GM21423 (cell line): ENCODE measurements at regions not wholly inside any gene's neighbourhood (a gene's known extent, or its start where the extent isn't known, plus 50 kb on each side); places are given as distances from the start of the nearest gene placed in this dataset.
"Not testable (repeated sequence)": the region's sequence is repeated elsewhere in the genome, so short reads cannot be mapped to it uniquely, and the experiment has no call there.

Experiments used
- ATAC-seq: cut with Tn5 transposase; IDR thresholded peaks from one replicate; pipeline ENCODE4 v1.9.1; 2021; ENCODE audit warnings: mild to moderate bottlenecking, moderate library complexity; ENCODE audit not compliant: unreplicated experiment

DNA sequence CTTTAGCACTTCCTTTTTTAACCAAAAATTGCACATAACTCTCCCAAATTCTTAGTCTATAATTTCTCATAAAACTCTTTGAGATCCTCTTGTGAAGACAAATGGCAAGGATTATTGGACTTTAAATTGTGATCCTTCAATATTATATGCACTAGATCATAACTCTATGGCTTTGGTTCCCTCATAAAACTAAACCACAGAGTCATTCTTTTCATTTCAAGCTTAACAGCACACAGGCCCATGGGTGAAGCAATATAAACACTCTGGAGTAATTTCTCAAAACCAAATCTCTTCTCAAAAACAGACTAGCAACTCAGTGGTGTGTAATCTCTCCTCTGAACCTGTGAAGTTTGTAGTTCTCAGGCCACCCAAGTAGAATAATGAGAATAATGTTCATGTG lies 171.0 kb upstream of the NECTIN3 start:
- ATAC-seq = no peak

- ATAC-seq = no peak
Measured at GRCh38 chr3:110901536-110901935, 170.1 kb upstream of the NECTIN3 start.

DNA sequence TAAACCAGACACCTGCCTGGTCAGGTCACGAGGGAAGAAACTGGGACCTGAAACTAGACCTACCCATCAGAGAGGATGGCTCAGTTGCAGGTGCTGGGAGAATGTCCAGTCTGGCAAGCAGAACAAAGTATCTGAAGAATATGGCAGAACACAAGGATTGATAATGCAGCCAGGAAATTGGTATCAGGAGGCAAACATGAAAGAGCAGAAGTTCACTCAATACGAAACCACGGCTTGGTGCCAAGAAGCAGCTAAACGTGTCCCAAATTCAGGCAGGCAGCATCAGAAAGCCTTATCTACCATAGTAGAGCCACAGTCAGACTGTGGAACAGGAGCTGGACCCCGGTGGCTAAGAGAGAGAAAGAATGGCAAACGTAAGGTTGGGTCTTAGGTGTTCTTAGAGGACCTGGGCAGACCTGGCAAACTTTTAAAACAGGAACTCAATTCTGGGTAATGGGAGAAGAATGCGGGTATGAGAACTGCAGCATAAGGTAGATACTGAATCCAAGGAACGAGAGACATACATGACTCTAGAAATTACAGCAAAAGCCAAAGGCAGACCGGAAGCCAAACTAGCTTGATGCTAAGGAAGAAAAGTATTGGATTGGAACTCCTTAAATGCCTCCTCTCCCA lies 169.0 kb upstream of the NECTIN3 start:
- no peak for ATAC-seq

DNA sequence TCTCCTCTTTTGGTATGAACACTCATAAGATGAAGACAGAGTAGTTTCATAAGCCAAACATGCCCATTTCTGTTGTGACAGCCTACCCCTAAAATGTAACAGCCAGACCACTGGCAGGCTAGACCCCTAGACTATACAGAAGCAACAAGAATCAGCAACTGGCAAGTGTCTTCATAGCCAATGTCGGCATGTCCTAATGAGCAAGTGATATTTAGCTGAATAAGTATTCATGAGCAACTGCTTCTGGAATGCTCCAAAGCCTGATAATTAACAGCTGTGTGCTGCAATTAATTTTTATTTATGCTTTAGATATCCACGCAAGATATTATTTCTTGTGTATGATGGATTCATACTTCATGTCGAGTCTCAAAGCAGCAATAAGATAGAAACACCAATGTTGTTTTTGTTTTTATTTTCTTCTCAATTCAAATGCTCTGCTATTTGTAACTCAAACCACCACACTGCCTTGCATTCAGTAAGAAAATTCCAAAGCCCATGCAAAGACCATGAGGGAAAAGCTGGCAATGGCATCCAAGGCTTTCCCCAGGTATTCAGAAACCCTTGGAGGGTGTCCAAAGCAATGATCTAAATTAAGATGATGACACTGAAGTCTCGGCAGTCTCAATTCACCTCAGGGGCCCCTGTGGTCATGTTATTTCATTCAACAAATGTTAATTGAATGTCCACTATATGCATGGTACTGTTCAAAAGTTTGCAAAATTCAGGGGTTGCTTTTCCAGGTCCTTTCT lies 167.7 kb upstream of the NECTIN3 start:
- ATAC-seq = no peak

- no peak for ATAC-seq
Measured at GRCh38 chr3:110904520-110904890, 167.1 kb upstream of the NECTIN3 start.

DNA sequence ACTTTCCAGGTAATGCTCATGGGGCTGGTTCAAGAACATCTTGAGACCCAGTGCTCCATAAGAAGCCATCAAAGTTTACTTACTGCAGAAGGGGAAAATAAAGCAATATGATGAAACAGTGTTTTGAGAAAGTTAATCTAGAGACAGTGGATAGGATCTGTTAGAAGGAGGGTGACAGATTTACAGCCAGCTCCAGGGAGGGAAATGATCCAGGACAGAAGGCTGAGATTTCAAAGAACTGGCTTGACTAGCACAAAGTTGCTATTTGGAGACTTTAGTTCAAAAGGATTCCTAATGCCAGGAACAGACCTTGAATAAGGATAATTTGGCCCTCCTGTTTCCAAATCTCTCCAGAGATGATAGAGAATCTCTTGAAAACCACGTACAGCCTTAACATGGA lies 166.5 kb upstream of the NECTIN3 start:
- no peak for ATAC-seq

DNA sequence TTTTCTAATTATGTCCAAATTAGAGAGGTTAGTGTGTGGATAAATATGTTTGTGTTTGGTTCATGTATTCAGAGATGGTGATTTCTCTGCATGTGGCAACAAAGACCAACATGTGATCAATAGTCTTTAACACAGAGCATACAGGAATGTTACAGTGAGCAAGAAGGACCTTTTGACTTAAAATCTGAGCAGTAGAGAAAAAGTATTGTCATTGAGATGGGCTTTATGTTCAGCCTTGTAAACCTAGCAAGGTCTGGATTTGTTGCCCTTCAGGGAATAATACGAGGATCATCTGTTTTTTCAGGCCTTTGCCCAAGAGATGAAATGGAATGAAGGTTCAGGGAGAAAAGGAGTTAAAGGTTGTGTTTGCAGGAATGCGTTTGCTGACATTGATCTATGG lies 161.8 kb upstream of the NECTIN3 start:
- ATAC-seq = no peak

DNA sequence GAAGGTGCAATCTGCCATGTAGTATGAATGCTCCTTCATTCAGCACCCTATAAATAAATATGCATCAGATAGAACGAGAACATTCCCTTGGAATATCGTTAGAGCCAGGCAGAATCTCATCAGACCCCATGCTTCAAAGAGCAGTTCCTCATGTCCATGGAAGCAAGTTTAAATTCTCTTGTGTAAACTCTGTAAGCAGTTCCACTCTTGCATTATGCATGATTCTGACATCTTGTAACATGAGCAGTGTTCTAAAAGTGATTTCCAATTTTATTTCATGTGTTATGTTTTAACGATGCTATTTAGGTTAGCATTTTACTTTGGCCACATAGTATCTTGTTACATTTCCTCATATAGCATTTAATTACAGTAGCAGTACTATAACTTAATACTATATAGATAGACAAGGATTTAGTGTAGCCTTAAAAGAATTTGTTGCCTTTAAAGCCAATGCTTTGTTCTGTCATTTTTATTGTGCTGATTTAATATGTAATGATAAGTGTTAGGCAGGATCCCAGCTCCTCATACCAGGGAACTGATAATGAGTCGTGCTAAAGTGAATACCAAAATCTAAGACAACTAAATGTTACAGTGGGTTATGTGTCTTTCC lies 161.2 kb upstream of the NECTIN3 start:
- no peak for ATAC-seq

DNA sequence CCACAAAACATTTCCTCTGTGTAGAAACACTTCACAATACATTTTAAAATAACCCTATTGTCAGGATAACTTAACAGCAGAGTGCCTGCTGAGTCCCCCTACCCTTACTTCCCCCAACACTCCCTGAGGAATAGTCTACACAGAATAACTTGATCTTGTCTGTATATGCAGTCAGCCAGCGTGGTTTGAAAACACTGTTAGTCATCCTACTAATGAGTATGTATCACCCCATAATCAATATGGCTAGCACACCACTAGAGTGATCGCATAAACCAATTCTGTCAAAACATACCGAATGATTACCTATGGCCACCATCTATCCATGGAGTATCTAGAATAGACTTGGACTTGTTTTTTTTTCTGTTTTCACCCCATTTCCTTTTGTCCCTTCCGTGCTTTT lies 152.7 kb upstream of the NECTIN3 start:
- ATAC-seq = no peak

DNA sequence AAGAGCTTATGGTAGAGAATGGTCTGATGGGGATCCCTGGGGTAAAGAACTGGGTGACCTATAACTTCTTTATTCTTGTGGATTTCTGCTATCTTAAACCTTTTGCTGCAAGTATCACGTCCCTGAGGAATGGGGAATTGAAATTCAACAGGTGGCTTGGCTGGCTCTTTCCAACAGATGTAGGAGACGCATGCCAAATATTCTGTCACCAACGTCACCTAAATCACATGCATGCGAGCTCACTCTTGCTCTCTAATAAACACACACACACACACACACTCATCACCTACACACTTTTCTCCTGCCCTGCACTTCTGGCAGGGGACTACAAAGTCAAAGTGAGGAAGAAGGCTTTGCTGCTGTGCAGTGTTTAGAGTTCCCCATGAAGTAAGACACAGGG lies 145.8 kb upstream of the NECTIN3 start:
- ATAC-seq = no peak

DNA sequence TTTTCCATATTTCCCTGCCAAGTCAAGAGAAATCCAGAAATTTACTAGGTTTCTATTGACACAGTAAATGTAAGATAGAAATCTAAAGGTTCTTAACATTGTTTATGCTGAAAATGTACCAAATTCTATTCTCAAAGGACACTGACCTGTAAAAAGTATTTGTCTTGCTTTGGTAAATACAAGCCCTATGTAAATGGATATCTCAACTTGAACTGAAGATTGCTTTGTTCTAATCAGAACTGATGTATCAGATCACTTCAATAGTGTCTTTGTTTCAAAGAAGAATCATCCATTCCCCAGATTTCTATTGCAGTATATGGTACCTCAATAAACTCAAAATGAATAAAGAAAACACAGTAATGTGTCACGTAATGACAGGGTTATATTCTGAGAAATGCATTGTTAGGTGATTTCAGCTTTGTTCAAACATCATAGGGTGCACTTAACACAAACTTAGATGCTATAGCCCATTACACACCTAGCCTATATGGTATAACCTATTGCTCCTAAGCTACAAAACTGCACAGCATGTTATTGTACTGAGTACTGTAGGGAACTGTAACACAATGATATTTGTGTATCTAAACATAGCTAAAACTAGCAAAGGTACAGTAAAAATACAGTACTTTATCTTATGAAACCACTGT lies 143.5 kb upstream of the NECTIN3 start:
- no peak for ATAC-seq

DNA sequence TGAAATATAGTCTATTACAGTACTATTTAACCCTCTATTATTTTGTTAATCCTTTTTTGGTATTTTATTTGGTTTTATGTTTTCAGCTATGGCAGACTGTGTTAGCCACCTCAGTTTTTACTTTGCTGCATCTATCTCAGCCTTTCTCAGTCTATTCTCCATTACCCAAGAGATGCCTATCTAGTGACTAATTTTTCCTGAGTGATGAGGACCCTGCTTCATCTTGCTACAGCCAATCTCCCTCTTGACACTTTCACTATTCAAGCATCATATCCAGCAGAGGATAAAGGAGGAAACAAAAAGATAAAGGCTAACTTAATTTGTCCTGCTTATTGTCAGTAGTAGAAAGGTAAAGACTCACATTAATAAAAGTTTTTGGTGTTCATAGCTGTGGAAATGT lies 141.8 kb upstream of the NECTIN3 start:
- ATAC-seq = no peak

GRCh38 chr3:110932567-110932966 lies 139.0 kb upstream of the NECTIN3 start:
- no peak for ATAC-seq

GRCh38 chr3:110933821-110934426 lies 137.7 kb upstream of the NECTIN3 start:
- no peak for ATAC-seq

DNA sequence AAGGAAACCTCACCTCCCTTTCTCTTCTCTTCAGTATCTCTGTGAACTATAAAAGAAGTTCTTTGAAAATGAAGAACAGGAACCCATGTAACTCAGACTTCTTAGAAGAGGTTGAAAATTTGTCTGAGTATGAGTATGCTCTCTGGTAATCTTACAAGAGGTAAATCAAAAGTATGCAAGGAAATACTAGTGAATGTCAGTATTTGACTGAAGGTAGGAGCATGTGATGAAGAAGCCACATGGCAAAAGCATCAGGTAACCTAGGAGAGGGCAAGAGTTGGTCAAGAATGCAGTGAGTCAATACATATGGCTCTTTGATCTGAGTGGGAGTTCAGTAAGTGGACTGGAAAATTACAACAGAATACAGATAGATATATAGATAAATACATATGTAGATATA lies 133.0 kb upstream of the NECTIN3 start:
- no peak for ATAC-seq

DNA sequence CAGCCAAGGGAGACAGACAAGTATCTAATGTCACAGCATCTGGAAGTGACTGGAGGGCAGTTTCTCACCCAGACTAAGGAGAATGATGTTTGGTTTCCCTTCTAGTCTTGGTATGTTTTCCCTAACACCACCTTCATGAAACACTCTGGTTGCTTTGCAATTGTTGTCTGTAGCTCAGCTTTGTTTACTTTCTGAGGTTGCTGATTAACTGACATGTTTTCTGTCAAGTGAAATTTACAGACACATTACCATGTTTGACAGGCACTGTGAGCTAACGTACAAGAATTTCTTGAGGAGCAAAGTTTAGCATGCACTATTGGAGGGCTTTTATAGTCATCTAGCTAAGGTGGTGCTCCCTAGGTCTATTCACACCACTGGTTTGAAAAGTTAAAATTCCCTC lies 131.6 kb upstream of the NECTIN3 start:
- ATAC-seq = no peak

DNA sequence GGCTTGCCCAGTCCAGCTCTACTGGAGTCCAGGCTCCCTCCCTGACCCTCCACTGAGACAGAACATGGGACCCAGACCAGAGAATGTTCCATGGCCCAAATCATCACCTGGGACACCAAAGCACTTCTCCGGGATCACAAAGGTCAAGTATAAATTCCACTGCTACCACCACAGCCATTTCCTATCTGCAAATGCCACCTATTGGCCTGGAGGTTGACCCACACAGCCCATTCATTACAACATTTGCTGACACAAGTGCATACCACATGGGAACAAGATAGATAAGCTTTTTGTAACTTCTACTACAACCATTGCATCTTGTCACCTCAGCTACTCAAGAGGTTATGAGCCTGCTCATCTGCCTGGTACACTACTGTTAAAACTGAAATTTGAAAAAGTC lies 126.8 kb upstream of the NECTIN3 start:
- ATAC-seq = no peak

- no peak for ATAC-seq
Measured at GRCh38 chr3:110946810-110947209, 124.8 kb upstream of the NECTIN3 start.

GRCh38 chr3:110949194-110949593 lies 122.4 kb upstream of the NECTIN3 start:
- ATAC-seq = not testable (repeated sequence)

DNA sequence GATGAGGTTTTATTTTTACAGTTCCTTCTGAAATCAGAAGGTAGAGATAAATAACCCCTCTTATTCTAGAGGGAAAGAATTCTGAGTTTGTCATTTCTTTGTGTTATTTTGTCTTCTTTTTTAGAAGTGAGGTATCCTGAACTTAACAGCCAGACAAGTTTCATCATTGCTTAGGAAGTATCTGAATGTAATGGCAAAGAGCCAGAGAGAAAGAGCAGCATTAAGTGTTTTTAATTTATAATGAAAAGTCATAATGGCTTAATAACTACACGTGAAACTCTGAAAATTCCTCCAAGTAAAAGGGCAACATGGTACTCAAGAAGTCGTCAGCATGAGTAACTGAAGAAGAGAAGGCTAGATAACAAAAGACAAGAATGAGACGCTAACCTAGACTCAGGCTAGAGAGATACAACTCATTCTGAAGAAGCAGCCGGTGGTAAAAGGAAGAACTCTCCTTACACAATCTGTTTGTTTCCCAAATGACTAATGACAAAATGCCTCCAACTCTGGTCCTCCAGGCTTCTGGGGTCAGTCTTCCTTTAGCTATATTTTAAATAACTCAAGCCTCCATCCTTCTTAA lies 116.2 kb upstream of the NECTIN3 start:
- no peak for ATAC-seq

DNA sequence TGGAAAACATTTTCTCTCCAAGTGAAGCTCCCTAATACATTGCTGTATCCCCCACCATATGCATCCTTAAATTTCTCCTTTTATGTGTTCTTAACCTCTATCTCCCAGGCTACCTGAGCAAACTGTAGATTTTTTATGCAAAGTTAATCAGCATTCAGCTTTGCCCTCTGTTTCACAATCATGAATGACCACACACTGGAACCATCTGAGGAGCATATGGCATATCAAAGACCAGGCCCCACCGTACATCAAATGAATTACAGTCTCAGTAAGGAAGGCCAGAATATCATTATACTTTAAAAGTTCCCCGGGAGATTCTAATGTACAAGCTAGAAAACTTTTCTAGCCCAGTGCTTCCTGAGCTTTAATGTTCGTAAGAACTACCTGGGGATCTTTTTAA lies 115.5 kb upstream of the NECTIN3 start:
- no peak for ATAC-seq
